ENCODE measurements at regions not wholly inside any gene's neighbourhood (a gene's known extent, or its start where the extent isn't known, plus 50 kb on each side); places are given as distances from the start of the nearest gene placed in this dataset.

GRCh38 chr19:28989739-28990138, 223.2 kb downstream of the UQCRFS1 start:
- TF ChIP-seq CTCF (conservative IDR thresholded peaks at IDR 0.05; ENCODE audit: low read length) (no peak), EZH2phosphoT487 (IDR thresholded peaks at IDR 0.05; ENCODE audit: borderline replicate concordance) (no peak)

Measured in Loucy (cell line).